Stimulated activated CD4-positive, alpha-beta T cell treated with anti-CD3 and anti-CD28 coated beads, Interleukin-2, amount 100 ng/mL, for 48 hours (primary cell): ENCODE measurements at regions not wholly inside any gene's neighbourhood (a gene's known extent, or its start where the extent isn't known, plus 50 kb on each side); places are given as distances from the start of the nearest gene placed in this dataset.

Source experiments
- DNase-seq, 2 donors: peaks; one replicate each; pipeline ENCODE4 v3.0.0-alpha.2; 2020

DNA sequence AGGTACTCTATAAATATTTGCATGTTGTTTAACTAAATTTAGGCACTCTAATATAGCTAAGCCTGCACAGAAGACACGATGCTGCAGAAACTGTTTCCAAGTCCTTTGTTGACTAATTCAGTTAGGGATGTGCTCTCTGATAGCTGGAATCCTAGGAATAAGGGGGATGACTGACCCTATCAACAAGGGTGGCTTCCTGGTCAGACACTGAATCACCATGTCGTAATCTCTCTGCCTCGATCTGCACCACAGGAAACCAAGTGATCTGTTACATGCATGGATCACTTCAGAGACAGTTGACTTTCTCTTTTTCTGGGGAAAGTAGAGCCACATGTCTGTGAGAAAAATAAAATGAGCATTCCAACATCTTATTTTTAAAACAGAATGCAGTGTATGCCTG is 169.1 kb downstream of the GUCY2F start:
- DNase-seq, result no peak

DNA sequence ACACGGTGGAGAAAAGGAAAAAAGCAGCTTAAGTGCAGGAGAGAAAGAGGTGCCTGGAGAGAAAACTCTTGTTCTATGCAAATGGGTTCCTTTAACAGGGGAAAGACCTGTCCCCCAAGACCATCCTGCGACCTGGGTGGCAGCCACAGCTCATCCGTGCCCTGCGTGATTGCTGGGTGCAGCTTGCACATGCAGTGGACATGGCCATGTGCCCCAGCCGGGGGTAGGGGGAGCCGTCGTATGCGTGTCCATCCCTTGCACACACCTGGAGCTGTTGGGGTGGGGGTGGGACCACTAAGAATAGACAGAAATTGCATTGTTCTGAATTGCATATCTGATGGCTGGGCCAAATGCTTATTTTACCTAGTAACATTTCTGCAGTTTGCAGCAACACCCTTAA is 171.9 kb downstream of the GUCY2F start:
- no peak for DNase-seq

DNA sequence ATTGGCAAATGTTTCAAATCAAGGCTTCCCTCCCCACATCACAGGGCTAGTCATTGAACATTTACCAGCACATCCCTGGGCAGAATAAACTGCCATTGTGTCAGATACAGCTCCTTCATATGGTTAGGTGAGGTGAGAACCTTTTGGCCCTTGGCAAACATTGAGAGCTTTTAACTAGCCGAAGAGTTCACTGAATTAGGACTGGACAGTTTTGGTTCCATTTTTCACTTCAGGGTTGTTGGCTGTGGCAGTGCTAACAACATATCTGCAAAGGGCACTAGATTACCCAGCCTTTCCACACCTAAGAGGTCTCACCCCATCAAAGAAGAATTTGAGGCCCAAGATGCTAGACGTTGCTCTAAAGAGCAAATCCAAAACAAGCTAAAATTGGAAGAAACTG is 180.7 kb downstream of the GUCY2F start:
- no peak for DNase-seq

DNA sequence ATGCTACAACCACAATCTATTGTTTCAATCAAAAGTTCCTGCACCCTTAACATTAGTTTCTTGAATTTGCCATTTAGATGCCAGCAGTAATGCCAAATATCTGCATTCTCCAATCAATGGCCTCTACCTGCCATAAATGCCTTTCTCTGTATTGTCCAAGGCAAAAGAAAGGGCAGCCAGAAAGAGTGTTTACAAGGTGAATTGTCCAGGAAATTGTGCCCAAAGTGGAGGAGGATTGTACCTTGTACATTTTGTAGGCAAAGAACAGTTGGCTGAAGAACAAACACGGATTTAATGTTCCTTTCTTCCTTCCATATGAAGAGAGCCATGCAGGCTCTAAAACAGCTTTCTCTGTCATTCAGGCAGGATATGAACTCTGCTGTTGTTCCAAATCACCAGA is 181.5 kb downstream of the GUCY2F start:
- DNase-seq, result no peak

DNA sequence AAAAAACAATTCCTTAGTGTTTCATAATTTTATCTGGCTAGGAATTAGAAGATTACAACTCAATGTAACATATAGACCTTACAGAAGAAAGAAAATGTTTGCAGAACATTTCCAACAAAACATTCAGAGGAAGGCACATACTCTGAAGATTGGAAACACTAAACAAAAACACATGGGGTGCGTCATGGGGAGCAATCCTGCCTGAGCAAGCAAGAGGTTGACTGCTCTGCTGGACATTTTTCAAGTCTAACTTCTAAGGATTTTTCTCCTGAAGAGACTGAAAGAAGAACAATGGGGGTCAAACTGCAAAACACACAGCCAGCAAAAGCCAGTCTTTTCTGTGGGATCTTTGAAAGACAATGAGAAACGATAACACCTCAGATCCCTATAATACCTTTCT is 182.8 kb downstream of the GUCY2F start:
- DNase-seq, result no peak

DNA sequence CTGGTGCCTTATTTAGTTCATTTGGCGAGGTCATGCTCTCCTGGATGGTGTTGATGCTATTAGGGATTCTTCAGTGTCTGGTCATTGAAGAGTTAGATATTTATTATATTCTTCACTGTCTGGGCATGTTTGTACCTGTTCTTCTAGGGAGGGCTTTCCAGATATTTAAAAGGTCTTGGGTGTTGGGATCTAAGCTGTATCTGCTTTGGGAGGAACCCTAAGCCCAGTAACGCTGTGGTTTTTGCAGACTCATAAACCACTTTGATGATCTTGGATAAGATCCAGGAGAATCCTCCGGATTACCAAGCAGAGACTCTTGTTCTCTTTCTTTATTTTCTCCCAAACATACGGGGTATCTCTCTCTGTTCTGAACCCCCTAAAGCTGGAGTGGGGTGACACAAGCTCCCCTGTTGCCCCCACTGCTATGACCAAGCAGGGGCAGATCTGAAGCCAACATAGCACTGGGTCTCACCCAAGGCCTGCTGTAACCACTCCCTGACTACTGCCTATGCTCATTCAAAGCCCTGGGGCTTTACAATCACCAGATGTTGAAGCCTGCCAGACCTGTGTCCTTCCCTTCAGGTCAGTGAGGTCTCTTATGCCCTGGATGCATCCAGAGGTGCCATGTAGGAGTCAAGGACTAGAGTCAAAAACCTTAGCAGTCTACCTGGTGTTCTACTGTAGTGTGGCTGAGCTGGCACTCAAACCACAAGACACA is 187.6 kb downstream of the GUCY2F start:
- no peak for DNase-seq

DNA sequence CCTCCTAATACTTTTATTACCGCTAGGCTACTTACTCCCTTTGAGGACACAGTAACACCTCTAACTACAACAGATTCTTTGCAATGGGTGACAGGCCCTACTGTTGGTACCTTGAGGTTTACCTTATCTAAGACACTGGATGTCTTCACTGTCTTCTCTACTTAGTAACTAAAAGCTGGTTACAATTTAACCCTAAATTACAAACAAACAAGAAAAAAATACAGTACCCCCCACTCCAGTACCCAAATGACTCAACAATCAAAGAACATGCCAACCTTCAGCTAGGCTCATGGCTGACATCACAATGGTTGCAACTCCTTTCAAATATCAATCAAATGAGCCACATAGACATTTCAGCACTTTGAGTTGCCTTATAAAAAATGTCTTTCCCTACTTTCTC is 198.0 kb downstream of the GUCY2F start:
- no peak for DNase-seq

DNA sequence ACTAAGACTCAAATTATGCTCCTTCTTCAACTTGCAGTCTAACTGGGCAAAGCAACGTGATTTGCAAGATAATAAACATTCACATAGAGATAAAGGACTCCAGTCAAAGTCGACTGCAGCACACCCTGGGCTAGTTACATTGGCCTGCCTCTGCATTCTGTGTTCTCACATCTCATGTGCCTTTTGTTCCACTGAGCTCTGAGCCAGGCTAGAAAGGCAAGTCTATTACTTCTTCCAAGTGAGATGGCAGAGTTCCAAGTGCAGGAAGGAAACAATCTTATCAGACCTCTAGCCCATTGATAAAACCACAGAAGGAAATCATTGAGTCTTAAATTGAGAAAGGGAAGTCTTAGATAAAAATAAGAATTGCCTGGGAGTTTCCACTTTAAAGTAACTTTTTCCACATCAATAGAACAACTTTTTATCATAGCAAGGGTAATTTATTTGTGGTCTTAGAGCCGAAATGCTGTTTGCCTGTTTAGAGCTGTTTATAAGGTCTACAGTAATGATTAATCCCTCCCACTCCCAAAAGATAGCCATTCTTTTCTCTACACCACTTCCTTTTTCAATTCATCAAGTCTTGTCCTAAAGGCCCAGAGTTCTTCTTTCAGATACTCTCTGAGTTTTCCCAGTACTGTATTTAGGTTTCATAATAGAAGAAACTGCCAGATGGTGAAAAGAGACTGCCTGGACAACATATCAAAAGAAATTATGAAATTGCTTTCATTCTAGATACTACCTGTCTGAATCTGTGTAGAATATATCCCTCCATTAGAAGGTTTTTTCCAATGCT is 200.2 kb downstream of the GUCY2F start:
- no peak for DNase-seq

DNA sequence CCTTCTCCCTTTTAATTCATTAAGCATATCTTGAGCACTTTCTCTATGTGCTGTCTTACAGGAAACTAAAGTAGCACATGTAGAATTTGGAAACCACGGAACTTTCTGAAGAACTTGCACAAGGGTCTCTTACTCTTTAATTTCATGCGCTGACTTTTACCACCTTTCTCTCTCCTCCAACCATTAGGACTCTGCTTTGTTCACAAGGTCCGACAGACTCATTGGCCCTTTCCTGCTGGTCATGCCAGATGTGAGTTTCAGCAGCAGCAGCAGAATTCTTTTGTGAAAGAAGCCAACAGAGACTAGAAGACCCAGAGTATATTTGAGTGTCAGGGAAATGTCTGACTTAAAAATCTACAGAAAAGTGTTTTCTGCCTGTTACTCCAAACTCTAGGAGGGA is 207.1 kb downstream of the GUCY2F start:
- DNase-seq, result no peak

DNA sequence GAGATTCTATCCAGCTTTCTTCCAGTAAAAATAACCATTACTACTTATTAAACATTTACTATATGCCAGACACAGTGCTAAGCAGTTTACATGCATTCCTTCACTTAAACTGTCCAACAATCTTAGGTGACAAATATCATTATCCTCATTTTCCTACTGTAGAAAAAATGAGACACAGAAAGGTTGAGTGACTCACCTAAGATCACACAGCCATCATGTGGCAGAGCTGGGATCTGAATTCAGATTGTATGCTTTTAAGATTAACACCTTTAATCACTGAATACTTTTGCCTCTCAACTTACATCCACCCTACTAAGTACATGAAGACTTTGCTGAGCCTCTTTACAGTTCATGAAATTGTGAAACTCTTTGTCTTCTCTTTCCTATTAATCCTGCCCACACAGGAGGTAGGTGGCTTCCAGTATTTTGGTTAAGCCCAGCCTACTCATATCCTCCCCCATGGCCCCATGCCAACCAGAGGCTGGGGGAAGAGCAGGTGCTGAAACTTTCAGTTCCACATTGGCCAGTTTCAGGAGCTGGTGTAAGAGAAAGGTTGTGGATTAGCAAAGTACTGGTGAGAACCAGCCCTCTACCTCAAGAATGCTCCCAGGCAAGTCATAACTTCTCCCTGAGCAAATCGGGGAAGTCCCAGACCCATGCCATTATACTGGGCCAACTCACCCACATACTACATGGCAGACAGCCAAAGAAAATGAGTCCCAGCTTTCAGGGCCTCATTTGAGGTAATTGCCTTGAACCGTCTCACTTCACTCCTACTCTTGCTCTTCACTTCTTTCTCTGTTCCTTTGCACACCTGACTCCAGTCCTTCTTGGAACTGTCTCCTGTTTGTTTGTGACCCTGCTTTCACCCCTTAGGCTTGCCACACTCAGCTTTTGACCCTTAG is 211.1 kb downstream of the GUCY2F start:
- peak; percentile 17 to 40 for DNase-seq

DNA sequence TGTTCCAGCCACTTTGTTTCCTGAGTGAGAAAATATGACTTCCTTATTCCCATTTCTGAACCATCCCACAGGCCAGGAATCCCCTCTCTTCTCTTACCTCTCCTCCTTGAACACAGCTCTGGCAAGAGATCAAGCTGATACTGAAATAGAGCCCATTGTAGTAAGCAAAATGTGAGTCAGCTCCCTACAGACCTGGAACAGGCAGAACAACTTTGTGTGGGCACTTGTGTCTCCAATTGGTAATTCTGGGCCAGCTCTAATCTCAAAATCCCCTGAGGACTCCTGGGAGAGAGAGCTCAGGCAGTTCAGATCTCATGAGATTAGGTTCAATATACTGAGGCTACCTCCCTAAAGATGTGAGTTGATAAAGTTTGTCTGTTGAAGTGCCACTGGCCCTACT is 213.5 kb downstream of the GUCY2F start:
- no peak for DNase-seq

DNA sequence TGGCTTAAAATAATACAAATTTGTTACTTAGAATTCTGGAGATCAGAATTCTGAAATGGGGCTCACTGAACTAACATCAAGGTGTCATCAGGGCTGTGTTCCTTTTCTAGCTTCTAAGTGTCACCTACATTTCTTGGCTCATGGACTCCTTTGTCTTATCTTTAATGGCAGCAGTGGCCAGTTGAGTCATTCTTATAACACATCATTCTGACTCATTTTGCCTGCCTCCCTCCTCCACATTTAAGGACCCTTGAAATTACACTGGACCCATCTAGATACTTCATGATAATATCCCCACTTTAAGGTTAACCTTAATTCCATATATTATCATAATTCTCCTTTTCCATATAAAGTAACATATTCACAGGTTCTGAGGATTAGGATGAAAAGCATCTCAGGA is 215.9 kb downstream of the GUCY2F start:
- DNase-seq, result no peak

DNA sequence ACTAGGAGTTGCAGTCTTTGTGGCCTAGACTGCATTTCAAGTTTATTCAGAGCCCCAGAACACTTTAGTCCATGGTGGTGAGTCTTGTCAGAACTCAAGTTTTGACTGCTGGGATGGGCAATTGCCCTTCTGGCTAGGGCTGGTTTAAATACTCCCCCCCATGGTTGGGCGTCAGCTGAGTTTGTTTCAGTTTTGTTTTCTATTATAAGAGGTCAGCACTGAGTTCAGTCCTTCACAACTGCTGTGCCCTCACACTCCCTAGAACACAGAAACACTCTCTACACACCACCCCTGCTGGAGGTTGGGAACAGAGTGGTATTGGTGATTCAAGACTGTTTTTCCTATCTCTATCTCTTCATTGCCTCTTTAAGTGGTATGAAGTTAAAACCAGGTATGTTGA is 217.0 kb downstream of the GUCY2F start:
- DNase-seq, result no peak

DNA sequence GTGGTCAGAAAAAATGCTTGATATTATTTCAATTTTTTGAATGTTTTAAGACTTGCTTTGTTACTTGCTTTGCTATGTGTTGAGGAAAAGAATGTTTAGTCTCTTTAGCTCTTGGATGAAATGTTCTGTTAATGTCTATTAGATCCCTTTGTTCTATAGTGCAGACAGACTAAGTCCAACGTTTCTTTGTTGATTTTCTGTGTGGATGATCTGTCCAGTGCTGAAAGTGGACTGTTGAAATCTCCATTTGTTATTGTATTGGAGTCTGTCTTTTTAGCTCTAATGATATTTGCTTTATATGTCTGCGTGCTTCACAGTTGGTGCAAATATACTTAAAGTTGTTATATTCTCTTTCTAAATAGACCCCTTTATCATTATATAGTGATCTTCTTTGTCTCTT is 220.6 kb downstream of the GUCY2F start:
- no peak for DNase-seq

DNA sequence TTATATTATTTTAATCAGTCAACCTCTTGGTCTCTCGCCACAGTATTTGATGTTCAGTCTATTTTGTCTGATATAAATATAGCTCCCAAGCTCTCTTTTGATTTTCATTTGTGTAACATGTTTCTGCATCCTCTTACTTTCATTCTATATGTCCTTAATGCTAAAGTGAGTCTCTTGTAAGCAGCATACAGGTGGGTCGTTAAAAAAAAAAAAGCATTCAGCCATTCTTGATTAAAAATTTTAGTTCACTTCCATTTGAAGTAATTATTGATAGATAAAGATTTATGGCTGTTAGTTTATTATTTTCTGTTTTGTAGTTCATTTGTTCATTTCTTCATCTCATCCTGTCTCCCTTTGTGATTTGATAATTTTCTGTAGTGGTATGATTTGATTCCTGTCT is 229.1 kb downstream of the GUCY2F start:
- no peak for DNase-seq

DNA sequence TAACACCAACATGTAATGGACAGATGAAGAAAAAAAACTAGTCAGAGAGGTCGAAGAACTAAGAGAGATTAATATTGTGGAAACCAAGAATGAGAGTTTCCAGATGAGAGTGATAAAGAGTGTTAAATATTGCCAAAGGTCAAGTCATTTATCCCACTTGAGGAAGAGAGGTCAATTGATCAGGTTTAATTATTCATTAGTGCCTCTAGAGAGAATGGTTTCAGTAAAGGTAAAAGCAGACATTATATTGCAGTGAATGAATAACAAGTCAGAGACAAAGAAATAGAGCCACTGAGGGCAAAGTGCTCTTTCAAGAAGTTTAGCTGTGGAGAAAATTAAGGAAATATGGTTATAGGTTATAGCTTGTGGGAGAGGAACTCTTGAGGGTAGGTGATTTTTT is 263.1 kb downstream of the GUCY2F start:
- no peak for DNase-seq

DNA sequence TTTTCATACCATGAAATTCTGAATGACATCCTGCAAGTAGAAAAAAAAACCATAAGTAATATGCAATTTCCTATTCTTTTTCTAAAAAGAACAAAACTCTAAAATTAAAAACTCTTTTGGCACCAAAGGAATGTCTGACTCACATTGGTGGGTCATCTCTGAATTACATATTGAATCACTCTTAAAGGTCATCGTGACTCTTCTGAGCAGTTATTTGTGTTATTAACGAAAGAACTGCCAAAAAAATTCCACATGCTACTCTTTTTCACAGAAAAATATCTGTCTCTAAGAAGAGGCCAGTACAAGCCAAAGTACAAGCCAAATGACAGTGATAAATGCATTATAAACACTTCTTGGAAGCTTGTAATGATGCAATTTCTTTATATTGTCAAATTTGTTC is 282.2 kb downstream of the GUCY2F start:
- DNase-seq, result no peak

DNA sequence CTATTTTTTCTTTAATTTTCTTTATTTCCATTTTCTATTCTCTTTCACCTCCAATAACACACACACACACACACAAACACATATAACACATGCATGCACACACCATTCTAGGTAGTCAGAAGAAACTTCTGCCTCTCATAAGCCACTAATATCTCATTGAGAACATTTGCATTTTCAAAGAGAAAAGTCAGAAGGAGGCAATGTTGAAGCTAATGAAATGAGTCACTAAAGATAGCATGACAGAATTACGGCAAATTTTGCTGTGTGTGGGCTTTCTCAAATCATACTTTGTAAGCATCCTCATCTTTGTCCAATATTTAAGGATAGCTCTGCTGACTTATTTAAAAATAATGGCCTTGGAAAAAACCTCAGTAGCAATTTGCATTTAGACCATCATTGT is 291.3 kb downstream of the GUCY2F start:
- DNase-seq, result no peak

DNA sequence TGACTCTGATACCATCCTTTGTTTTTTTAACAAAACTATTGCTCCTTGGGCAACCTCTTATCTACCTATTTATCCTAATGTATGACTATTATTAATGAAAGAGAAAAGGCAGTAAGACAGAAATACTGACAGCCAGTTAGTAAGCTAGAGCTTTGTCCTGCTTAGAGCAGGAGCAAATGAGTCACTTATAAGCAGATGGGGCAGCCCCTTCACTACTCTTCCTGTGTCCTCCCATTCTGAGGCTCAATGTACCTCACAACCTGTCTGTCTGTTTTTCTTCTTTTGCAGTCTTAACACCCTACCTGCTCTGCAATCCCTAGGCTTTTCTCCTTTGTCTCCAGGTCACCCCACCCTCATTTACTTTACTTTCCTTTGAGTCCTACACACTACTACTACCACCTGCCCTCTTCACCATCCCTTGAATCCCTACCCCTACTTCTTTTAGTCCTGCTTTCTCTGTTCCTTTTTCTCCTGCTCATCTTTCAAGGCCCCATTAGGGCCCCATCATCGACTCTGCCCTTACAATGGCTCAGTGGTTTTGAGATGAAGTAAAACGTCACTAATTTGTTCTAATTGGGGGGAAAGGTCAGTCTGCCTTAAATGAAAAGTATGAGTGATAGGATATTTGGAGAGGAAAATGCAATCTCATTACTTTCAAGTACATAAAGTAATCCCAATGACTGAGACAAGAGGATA is 294.3 kb downstream of the GUCY2F start:
- no peak for DNase-seq

DNA sequence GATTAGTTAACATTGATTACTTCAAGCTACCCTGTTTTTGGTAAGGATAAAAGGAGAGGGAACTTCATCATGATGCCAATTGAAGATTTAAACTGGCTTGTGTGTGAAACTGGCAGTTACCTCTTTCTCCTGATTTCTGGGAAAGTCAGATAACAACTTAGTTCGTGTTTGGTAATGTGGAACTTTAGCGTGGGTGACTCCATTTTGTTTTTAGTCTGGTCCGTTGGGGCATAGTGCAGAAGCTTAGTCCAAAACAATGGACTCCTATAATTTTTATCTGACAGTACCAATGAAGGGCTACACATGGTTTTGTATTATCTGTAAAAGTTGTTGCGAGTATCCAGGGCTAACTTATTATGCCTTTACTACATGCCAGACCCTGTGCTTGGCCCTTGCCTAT is 294.9 kb downstream of the GUCY2F start:
- no peak for DNase-seq

DNA sequence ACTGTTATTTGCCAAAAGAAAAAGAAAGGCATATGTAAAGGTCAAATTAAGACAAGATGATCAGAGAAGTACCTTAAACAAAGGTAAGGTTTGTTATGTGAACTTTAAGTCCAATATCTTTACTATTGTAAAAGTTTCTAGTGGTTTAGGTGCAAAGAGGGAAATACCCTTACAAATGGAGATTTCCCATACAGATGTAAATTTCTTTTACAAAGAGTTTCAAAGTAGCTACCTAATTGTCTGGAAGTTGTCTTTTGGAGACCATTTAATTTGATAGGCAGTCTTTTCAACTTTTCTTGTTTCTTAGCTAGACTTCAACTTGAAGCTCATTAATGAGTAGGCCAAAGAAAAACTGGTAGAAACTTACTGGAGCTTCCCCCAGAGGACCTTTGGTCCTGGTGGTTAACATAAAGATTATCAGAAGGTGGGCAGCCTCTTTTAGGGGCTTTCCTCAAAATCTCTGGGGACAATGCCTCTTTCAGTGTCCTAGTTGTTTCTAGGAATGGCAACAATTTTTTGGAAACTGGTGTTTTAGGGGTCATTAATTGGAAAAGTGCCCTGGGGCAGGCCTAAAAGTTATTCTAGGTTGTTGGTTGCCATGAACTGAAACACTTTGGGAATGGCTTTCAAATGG is 297.3 kb downstream of the GUCY2F start:
- DNase-seq, result no peak

DNA sequence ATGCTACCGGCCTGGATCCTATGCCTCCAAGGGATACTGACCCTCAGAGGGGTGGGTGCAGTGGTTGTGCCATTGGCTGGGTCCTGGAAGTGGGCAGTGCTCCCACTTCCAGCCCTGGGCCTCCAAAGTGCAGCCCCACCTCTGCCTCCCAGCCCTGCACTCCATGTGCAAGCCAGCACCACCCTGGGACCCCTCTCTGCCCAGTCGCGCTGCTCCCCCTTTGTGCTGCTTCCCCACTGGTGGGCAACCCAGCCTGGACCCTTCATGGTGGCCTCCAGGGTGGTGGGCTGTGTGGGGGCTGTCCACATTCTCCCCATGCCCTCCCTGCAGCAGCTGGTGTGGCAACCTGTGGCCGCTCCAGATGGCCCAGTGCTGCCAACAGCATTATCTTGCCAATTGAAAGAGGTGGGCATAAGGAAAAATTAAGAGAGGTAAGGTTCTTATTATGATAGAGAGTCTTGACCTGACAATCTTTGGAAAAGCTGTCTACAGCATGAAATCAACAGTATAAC is 309.7 kb downstream of the GUCY2F start:
- DNase-seq, result no peak
